Ectodermal cell (in vitro differentiated cells): ENCODE measurements at regions not wholly inside any gene's neighbourhood (a gene's known extent, or its start where the extent isn't known, plus 50 kb on each side); places are given as distances from the start of the nearest gene placed in this dataset.
A peak's percentile ranks its signal among the peaks of the same experiment; 100 is the strongest.

Source experiments
- H3K27ac ChIP-seq: 2 replicates; pipeline ENCODE4 v1.7.0; 2013; ENCODE audit warnings: mild to moderate bottlenecking, low read depth, low read length; ENCODE audit not compliant: insufficient read depth, poor library complexity, severe bottlenecking
- H3K27me3 ChIP-seq: 2 replicates; pipeline ENCODE4 v1.7.0; 2013; ENCODE audit warnings: mild to moderate bottlenecking, low read length; ENCODE audit not compliant: insufficient read depth, control insufficient read depth, poor library complexity, severe bottlenecking
- H3K36me3 ChIP-seq: one replicate; pipeline ENCODE4 v1.7.0; 2013; ENCODE audit warnings: low read length; ENCODE audit not compliant: control insufficient read depth, insufficient read depth
- H3K4me1 ChIP-seq: one replicate; pipeline ENCODE4 v1.7.0; 2013; ENCODE audit warnings: low read length; ENCODE audit not compliant: control insufficient read depth, insufficient read depth
- H3K4me3 ChIP-seq: 2 replicates; pipeline ENCODE4 v1.7.0; 2013; ENCODE audit warnings: low read depth, low read length, control low read depth; ENCODE audit not compliant: insufficient read depth
- H3K9me3 ChIP-seq: 2 replicates; pipeline ENCODE4 v1.7.0; 2013; ENCODE audit warnings: mild to moderate bottlenecking, low read length, moderate library complexity; ENCODE audit not compliant: control insufficient read depth
- WGBS, 2 experiments: methylation state at CpG; one replicate each; pipeline ENCODE4 v1.1.7; 2013; ENCODE audit warnings: missing lambda C conversion rate in 2 of 2; 5-methylcytosine and 5-hydroxymethylcytosine counted together

GRCh38 chr11:80007616-80008015 lies 566.8 kb upstream of the TENM4 start:
- H3K4me1 ChIP-seq: no peaks in the 10 kb centered on the region
- H3K36me3 ChIP-seq: no peaks in the 10 kb centered on the region
- H3K27ac ChIP-seq: no peak overlapping the region
- 90 to 95% methylated on average over 5 of the region's 6 CpGs for WGBS, 2 experiments
- no peaks in the 10 kb centered on the region for H3K27me3 ChIP-seq
- H3K4me3 ChIP-seq: no peak overlapping the region
- no peaks in the 10 kb centered on the region for H3K9me3 ChIP-seq

GRCh38 chr11:79990141-79990540 lies 549.3 kb upstream of the TENM4 start:
- H3K36me3 ChIP-seq: no peaks in the 10 kb centered on the region
- 92 to 93% methylated on average over 3 of the region's 3 CpGs for WGBS, 2 experiments
- no peaks in the 10 kb centered on the region for H3K27me3 ChIP-seq
- H3K27ac ChIP-seq: no peak overlapping the region
- no peak overlapping the region for H3K4me3 ChIP-seq
- no peaks in the 10 kb centered on the region for H3K4me1 ChIP-seq
- no peaks in the 10 kb centered on the region for H3K9me3 ChIP-seq

GRCh38 chr11:79982185-79982584 lies 541.4 kb upstream of the TENM4 start:
- Histone ChIP-seq H3K27me3 (no peaks in the 10 kb centered on the region), H3K9me3 (no peaks in the 10 kb centered on the region), H3K36me3 (no peaks in the 10 kb centered on the region), H3K4me3 (no peak overlapping the region), H3K4me1 (no peaks in the 10 kb centered on the region), H3K27ac (no peak overlapping the region)
- 95 to 99% methylated on average over 4 of the region's 4 CpGs for WGBS, 2 experiments

- no peaks in the 10 kb centered on the region for H3K36me3 ChIP-seq
Measured at GRCh38 chr11:79980916-79981315, 540.1 kb upstream of the TENM4 start.

GRCh38 chr11:79973721-79974617 lies 533.1 kb upstream of the TENM4 start:
- H3K9me3 ChIP-seq: no peaks in the 10 kb centered on the region
- WGBS, 2 experiments: 78 to 79% methylated on average over 6 to 7 of the region's 7 CpGs
- H3K4me3 ChIP-seq: no peak overlapping the region
- H3K36me3 ChIP-seq: no peaks in the 10 kb centered on the region
- H3K27ac ChIP-seq: no peak overlapping the region
- peaks cover 12% of the 10 kb centered on the region for H3K4me1 ChIP-seq
- no peaks in the 10 kb centered on the region for H3K27me3 ChIP-seq

More at GRCh38 chr11:79980916-79981315, 540.1 kb upstream of the TENM4 start:
- Histone ChIP-seq H3K27ac (no peak overlapping the region), H3K4me3 (no peak overlapping the region), H3K4me1 (no peaks in the 10 kb centered on the region), H3K9me3 (no peaks in the 10 kb centered on the region), H3K27me3 (no peaks in the 10 kb centered on the region)

GRCh38 chr11:79971255-79971654 lies 530.4 kb upstream of the TENM4 start:
- Histone ChIP-seq H3K4me1 (peaks cover 12% of the 10 kb centered on the region), H3K27me3 (no peaks in the 10 kb centered on the region), H3K4me3 (no peak overlapping the region), H3K27ac (no peak overlapping the region), H3K36me3 (no peaks in the 10 kb centered on the region), H3K9me3 (no peaks in the 10 kb centered on the region)
- WGBS, 2 experiments: 88 to 91% methylated on average over 3 of the region's 3 CpGs

- no peaks in the 10 kb centered on the region for H3K9me3 ChIP-seq
- no peak overlapping the region for H3K4me3 ChIP-seq
- H3K36me3 ChIP-seq: no peaks in the 10 kb centered on the region
- H3K27me3 ChIP-seq: no peaks in the 10 kb centered on the region
- WGBS, 2 experiments: 84 to 89% methylated on average over 1 of the region's 1 CpG
- peaks cover 22% of the 10 kb centered on the region for H3K4me1 ChIP-seq
- no peak overlapping the region for H3K27ac ChIP-seq
Measured at GRCh38 chr11:79966592-79966991, 525.8 kb upstream of the TENM4 start.

GRCh38 chr11:79963856-79964645 lies 523.2 kb upstream of the TENM4 start:
- Histone ChIP-seq H3K27ac (peak overlapping the region; percentile 36), H3K36me3 (no peaks in the 10 kb centered on the region), H3K4me3 (no peak overlapping the region), H3K27me3 (no peaks in the 10 kb centered on the region), H3K4me1 (peaks cover 22% of the 10 kb centered on the region), H3K9me3 (no peaks in the 10 kb centered on the region)
- WGBS, 2 experiments: 65 to 69% methylated on average over 4 to 5 of the region's 5 CpGs

- no peaks in the 10 kb centered on the region for H3K9me3 ChIP-seq
- H3K4me3 ChIP-seq: no peak overlapping the region
- no peak overlapping the region for H3K27ac ChIP-seq
- no peaks in the 10 kb centered on the region for H3K36me3 ChIP-seq
- peaks cover 22% of the 10 kb centered on the region for H3K4me1 ChIP-seq
- no peaks in the 10 kb centered on the region for H3K27me3 ChIP-seq
Measured at GRCh38 chr11:79960461-79960860, 519.6 kb upstream of the TENM4 start.

GRCh38 chr11:79959318-79959717 lies 518.5 kb upstream of the TENM4 start:
- Histone ChIP-seq H3K36me3 (no peaks in the 10 kb centered on the region), H3K27me3 (no peaks in the 10 kb centered on the region), H3K27ac (no peak overlapping the region), H3K4me3 (no peak overlapping the region), H3K4me1 (peaks cover 12% of the 10 kb centered on the region), H3K9me3 (no peaks in the 10 kb centered on the region)
- WGBS, 2 experiments: 92 to 100% methylated on average over 2 of the region's 2 CpGs
